G401 (cell line): ENCODE measurements at regions not wholly inside any gene's neighbourhood (a gene's known extent, or its start where the extent isn't known, plus 50 kb on each side); places are given as distances from the start of the nearest gene placed in this dataset.

Experiments used
- DNase-seq: peaks from one replicate; pipeline ENCODE4 v3.0.0-alpha.2; 2015; ENCODE audit warnings: low spot score
- in situ Hi-C: cut with HindIII; loops from 2 replicates; pipeline ENCODE4 v1.10.0; 2016; ENCODE audit warnings: low sequenced_read_pairs, mixed read lengths

- no peak for DNase-seq
- in situ Hi-C loops = no loop called here
These were observed 57.1 kb upstream of the ID3 start for GRCh38 chr1:23616292-23616824.

GRCh38 chr1:23615852-23616251 lies 56.6 kb upstream of the ID3 start:
- no peak for DNase-seq
- in situ Hi-C loops = no loop called here

- no peak for DNase-seq
- in situ Hi-C loops = no loop called here
These were observed 56.1 kb upstream of the ID3 start for GRCh38 chr1:23615423-23615822.

GRCh38 chr1:23614032-23614660 lies 54.8 kb upstream of the ID3 start:
- in situ Hi-C loops = no loop called here
- no peak for DNase-seq

GRCh38 chr1:23613191-23614031 lies 54.1 kb upstream of the ID3 start:
- in situ Hi-C loops = no loop called here
- no peak for DNase-seq

GRCh38 chr1:23611601-23612327 lies 52.5 kb upstream of the ID3 start:
- in situ Hi-C loops = no loop called here

GRCh38 chr1:23610677-23611076 lies 51.4 kb upstream of the ID3 start:
- DNase-seq = no peak
- in situ Hi-C loops = no loop called here

More at GRCh38 chr1:23611601-23612327, 52.5 kb upstream of the ID3 start:
- no peak for DNase-seq

GRCh38 chr1:23609971-23610370 lies 50.7 kb upstream of the ID3 start:
- in situ Hi-C loops = no loop called here
- DNase-seq = no peak
